A549 (cell line): ENCODE measurements at regions not wholly inside any gene's neighbourhood (a gene's known extent, or its start where the extent isn't known, plus 50 kb on each side); places are given as distances from the start of the nearest gene placed in this dataset.

ENCODE experiments used
- small RNA-seq, 6 experiments: library from RNA; depleted of rRNA; stranded (forward); fragments of <200 nt; gene quantifications; one replicate each; pipeline ENCODE3, GENCODE V24; 2012

Small RNAs in the stretch of these regions (small RNA-seq; reads per million reads assigned to genes)
- gene AC082651.2 (0 reads per million in 6 experiments), gene RNU4-73P (0 reads per million in 6 experiments)
